ENCODE measurements at regions not wholly inside any gene's neighbourhood (a gene's known extent, or its start where the extent isn't known, plus 50 kb on each side); places are given as distances from the start of the nearest gene placed in this dataset.

GRCh38 chr4:36961420-36961819 lies 283.1 kb upstream of the NWD2 start:
- TF ChIP-seq POLR2A (IDR thresholded peaks at IDR 0.05) (no peak), CTCF (IDR thresholded peaks at IDR 0.05) (no peak)
